22Rv1 (cell line): ENCODE measurements at regions not wholly inside any gene's neighbourhood (a gene's known extent, or its start where the extent isn't known, plus 50 kb on each side); places are given as distances from the start of the nearest gene placed in this dataset.

Experiments
- ZFX ChIP-seq: fragments of 450-650 bp; IDR thresholded peaks from 2 replicates; pipeline ENCODE4 v1.6.1; 2017; ENCODE audit warnings: antibody characterized with exemption, borderline replicate concordance
- TF ChIP-seq, protein P1 (sequence below): fragments of 450-650 bp; IDR thresholded peaks from 2 replicates; pipeline ENCODE4 v1.5.1; 2017; ENCODE audit warnings: mild to moderate bottlenecking

DNA sequence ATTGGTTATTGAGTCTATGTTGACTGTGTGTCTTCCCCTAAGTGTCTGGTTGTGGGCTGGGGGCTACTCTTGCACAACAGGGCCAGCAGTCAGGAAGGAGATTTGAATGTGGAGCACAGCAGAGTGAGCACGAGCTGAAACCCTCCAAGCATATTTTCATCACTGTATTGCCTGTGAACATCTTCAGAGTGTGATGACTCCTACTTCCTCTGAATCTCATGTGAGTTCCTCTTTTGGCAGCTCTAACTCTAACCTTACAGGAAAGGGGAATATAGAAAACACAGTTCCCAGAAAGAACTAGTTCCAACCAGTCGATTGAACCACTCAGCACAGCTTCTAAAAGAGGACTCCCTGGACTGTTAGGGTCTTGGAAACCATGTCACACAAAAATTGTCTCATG lies 211.6 kb downstream of the RAP2B start:
- TF ChIP-seq, protein P1, sequence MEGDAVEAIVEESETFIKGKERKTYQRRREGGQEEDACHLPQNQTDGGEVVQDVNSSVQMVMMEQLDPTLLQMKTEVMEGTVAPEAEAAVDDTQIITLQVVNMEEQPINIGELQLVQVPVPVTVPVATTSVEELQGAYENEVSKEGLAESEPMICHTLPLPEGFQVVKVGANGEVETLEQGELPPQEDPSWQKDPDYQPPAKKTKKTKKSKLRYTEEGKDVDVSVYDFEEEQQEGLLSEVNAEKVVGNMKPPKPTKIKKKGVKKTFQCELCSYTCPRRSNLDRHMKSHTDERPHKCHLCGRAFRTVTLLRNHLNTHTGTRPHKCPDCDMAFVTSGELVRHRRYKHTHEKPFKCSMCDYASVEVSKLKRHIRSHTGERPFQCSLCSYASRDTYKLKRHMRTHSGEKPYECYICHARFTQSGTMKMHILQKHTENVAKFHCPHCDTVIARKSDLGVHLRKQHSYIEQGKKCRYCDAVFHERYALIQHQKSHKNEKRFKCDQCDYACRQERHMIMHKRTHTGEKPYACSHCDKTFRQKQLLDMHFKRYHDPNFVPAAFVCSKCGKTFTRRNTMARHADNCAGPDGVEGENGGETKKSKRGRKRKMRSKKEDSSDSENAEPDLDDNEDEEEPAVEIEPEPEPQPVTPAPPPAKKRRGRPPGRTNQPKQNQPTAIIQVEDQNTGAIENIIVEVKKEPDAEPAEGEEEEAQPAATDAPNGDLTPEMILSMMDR = no peak
- no peak for TF ChIP-seq ZFX
